RWPE1 (cell line): ENCODE measurements at regions not wholly inside any gene's neighbourhood (a gene's known extent, or its start where the extent isn't known, plus 50 kb on each side); places are given as distances from the start of the nearest gene placed in this dataset.

Experiments
- CTCF ChIA-PET: fragments of 350-600 bp; sonication (Branson Sonifier 250); formaldehyde crosslinking; extraction: SDS; loops from one replicate; lab custom pipeline; 2021; lab: Yijun Ruan, JAX
- POLR2A ChIA-PET: fragments of 400-600 bp; formaldehyde crosslinking; extraction: SDS; loops from one replicate; lab custom pipeline; 2020; ENCODE audit warnings: antibody characterized with exemption; ENCODE audit not compliant: low non-redundant PET; lab: Yijun Ruan, JAX
- DNase-seq: peaks from one replicate; pipeline ENCODE4 v3.0.0; 2012; ENCODE audit warnings: low spot score
- H3K27ac ChIP-seq: fragments of 450-650 bp; 2 replicates; pipeline ENCODE4 v1.5.1; 2017
- CTCF ChIP-seq: fragments of 450-650 bp; conservative IDR thresholded peaks from 2 replicates; pipeline ENCODE4 v1.5.1; 2017; ENCODE audit warnings: low read depth, mild to moderate bottlenecking

DNA sequence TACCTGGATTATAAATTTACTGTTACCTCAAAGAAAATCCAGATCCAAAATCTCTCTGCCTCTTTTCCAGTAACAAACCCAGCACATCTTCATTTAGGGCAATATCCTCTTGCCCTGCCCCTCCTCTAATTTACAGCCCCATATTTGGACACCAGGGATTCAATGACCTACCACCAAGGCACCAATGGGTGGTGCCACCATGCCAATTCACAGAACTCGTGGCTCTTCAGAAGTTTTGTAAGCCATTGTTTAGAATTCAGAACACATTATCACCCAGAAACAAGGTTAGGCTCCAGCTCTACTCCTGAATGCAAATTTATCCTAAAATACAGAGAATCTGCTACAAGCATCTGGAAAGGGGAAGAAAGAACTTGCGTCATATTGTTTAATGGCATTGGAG lies 67.8 kb upstream of the SASH1 start:
- no peak for TF ChIP-seq CTCF
- no peak overlapping the region for H3K27ac ChIP-seq
- ChIA-PET CTCF (no interaction called here), POLR2A (no interaction called here)
- DNase-seq, result no peak

GRCh38 chr6:148285205-148285604 lies 57.4 kb upstream of the SASH1 start:
- CTCF ChIA-PET, result no interaction called here
- no peak for TF ChIP-seq CTCF
- POLR2A ChIA-PET, result no interaction called here
- no peak overlapping the region for H3K27ac ChIP-seq
- DNase-seq, result no peak

DNA sequence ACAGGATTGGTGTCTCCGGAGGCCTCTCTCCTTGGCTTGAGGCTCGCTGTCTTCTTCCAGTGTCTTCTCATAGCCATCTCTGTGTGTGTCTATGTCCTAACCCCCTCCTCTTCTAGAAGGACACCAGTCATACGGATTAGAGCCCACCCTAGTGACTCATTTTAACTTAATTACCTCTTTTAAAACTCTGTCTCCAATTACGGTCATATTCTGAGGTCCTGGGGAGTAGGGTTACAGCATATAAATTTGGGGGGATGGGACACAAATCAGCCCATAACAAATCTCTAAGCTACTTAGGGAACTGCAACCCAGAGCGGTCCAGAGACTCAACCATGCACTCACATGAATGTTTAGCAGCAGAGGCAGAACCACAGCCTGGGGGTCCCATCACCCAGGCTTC lies 56.1 kb upstream of the SASH1 start:
- no peak for TF ChIP-seq CTCF
- H3K27ac ChIP-seq, result no peak overlapping the region
- no peak for DNase-seq
- ChIA-PET POLR2A (no interaction called here), CTCF (interaction anchor here (0.5 kb wide), 1 partner anchor 439 kb away, joined by 3 read pairs; no protein-coding TSS in a partner anchor)

- H3K27ac ChIP-seq, result no peak overlapping the region
- TF ChIP-seq CTCF, result no peak
- DNase-seq, result no peak
- POLR2A ChIA-PET, result no interaction called here
- CTCF ChIA-PET, result no interaction called here
Observed at GRCh38 chr6:148287623-148288333, 54.9 kb upstream of the SASH1 start.

- POLR2A ChIA-PET, result no interaction called here
- no peak for TF ChIP-seq CTCF
- no peak for DNase-seq
- CTCF ChIA-PET, result no interaction called here
- H3K27ac ChIP-seq, result no peak overlapping the region
Observed at GRCh38 chr6:148288541-148288940, 54.1 kb upstream of the SASH1 start.

DNA sequence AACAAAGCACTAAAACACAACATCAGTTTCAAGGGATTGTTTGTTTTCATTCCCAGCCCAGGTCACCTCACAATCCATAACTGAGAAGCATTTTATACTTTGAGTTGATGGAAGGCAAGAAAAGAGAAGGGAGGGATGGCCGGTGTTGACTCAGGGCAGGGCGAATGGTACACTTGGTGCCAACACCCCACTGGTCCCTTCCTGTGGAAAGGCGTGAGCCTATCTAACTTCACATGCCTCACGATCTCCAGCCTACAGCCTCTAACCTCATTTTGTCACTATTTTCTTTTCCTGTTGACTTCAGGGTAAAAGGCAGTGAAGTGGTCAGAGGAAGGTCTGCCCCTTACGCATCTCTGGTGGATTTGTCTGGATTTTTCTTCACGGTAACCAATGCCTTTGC lies 53.5 kb upstream of the SASH1 start:
- ChIA-PET CTCF (no interaction called here), POLR2A (no interaction called here)
- no peak overlapping the region for H3K27ac ChIP-seq
- no peak for TF ChIP-seq CTCF
- no peak for DNase-seq
